ENCODE measurements at regions not wholly inside any gene's neighbourhood (a gene's known extent, or its start where the extent isn't known, plus 50 kb on each side); places are given as distances from the start of the nearest gene placed in this dataset.

DNA sequence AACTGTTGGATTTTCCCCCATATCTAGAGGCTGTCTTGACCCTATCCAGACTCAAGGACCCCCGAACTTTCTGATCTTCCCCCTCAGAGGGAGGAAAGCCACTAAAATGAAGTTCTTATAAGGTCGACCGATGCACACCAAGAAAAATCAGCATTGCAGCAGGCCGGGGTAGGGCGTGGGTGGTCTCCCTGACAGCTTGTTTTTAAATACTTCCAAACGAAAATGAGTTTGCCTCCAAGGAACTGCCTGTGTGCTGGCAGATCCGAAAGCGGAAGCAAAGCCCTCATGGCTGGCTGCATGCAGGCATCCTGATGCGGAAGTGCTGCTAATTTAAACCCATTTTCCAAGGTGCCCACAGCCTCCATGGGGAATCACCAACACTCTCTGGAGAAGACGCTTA lies 374.3 kb upstream of the XYLT1 start:
- Mint-ChIP-seq H3K9me3 (no peaks in the 10 kb centered on the region), H3K36me3 (ENCODE audit: low read depth) (no peaks in the 10 kb centered on the region), H3K27ac (no peak overlapping the region), H3K27me3 (no peaks in the 10 kb centered on the region), H3K4me3 (no peak overlapping the region), H3K4me1 (ENCODE audit: low read depth) (no peaks in the 10 kb centered on the region)
- intact Hi-C loops (cut with micrococcal nuclease), result no loop called here

DNA sequence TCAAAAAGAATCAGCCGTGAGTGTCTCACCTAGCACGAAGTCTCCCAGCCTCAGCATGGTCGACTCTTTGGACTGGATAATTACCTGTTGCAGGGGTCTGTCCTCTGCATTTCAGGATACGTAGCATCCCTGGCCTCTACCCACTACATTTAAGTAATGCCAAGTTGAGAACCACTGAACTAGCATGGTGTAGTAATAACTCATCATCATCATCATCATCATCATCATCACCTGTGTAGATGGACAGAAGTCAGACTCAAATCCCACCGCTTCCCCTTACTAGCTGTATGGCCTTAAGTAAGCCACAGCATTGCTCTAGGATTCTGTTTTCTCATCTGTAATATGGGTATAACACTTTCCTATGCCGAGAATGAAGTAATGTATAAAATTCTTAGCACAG lies 373.1 kb upstream of the XYLT1 start:
- intact Hi-C loops (cut with micrococcal nuclease), result no loop called here
- no peak overlapping the region for H3K4me3 Mint-ChIP-seq
- no peaks in the 10 kb centered on the region for H3K27me3 Mint-ChIP-seq
- H3K27ac Mint-ChIP-seq, result no peak overlapping the region
- no peaks in the 10 kb centered on the region for H3K36me3 Mint-ChIP-seq (ENCODE audit: low read depth)
- no peaks in the 10 kb centered on the region for H3K4me1 Mint-ChIP-seq (ENCODE audit: low read depth)
- no peaks in the 10 kb centered on the region for H3K9me3 Mint-ChIP-seq

DNA sequence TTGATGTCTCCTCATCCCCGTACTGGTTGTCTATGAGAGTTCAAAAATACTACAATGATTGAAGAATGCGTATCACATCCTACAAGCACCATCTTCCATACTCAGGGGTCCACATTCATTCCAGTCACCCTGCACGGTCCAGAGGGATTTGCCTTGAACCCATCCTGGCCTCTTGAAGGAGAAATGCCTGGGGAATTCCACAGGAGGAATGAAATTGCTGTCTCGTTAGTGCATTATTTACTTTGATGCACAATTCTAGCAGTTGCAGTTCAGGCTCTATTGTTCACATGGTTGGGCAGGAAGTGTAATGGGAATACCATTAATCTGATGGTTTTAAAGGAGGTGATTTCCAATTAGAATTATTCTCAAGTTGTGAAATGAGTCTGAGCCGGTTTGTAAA lies 369.1 kb upstream of the XYLT1 start:
- no peaks in the 10 kb centered on the region for H3K4me1 Mint-ChIP-seq (ENCODE audit: low read depth)
- H3K9me3 Mint-ChIP-seq, result no peaks in the 10 kb centered on the region
- H3K4me3 Mint-ChIP-seq, result no peak overlapping the region
- no peaks in the 10 kb centered on the region for H3K36me3 Mint-ChIP-seq (ENCODE audit: low read depth)
- intact Hi-C loops (cut with micrococcal nuclease), result no loop called here
- no peaks in the 10 kb centered on the region for H3K27me3 Mint-ChIP-seq
- no peak overlapping the region for H3K27ac Mint-ChIP-seq

DNA sequence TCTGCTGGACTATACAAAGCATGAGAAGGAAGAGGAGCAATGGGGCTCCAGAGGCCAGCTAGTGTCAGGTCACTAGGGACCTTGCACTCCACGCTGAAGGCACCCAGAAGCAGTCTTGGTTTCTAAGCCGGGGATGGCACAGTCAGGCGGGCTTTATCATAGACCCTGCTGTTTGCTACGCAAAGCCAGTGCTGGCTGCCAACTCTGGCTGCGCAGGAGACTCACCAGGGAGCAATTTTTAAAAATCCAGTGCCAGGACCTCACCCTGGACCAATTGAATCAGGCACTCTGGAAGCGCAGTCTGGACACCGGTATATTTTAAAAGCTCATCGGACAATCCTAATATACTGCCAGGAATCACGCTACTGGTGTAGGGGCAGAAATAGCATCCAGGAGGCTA lies 368.5 kb upstream of the XYLT1 start:
- H3K36me3 Mint-ChIP-seq (ENCODE audit: low read depth), result no peaks in the 10 kb centered on the region
- intact Hi-C loops (cut with micrococcal nuclease), result no loop called here
- H3K4me3 Mint-ChIP-seq, result no peak overlapping the region

DNA sequence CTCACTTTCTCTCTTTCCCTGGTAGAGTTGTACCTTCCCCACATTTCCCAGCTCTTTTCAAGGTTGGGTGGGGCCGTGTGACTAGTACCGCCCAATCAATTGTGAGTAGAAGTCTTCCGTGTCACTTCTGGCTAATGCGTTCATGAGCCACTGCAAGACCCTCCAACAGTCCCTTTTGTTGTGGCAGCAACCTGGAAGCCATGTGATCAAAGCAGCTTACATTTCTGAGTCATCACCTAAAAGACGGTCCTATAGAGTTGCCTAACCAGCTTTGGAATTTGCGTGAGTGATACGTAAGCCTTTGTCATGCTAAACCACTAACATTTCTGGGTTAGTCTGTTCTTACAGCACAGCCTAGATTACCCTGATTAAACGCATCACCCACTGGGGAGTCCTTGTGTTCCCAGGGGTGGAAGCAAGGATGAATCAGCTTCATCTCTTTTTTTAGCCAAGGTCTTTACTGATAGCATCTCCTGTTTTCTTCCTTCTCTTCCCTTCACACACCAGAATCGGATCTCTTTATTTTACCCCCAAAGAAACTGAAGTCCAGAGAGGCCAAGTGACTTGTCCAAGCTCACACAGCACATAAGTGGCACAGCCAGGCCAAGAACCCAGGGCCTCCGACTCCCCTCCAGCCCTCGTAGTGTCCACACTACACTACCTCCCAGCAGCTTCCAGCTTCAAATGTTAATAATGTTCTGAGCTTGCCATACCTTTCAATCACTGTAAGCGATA lies 366.3 kb upstream of the XYLT1 start:
- Mint-ChIP-seq H3K4me1 (ENCODE audit: low read depth) (no peaks in the 10 kb centered on the region), H3K27me3 (no peaks in the 10 kb centered on the region), H3K27ac (no peak overlapping the region), H3K4me3 (no peak overlapping the region), H3K9me3 (no peaks in the 10 kb centered on the region), H3K36me3 (ENCODE audit: low read depth) (no peaks in the 10 kb centered on the region)
- intact Hi-C loops (cut with micrococcal nuclease), result no loop called here

More for the DNA sequence above, 368.5 kb upstream of the XYLT1 start:
- Mint-ChIP-seq H3K9me3 (no peaks in the 10 kb centered on the region), H3K4me1 (ENCODE audit: low read depth) (no peaks in the 10 kb centered on the region), H3K27me3 (no peaks in the 10 kb centered on the region), H3K27ac (no peak overlapping the region)

DNA sequence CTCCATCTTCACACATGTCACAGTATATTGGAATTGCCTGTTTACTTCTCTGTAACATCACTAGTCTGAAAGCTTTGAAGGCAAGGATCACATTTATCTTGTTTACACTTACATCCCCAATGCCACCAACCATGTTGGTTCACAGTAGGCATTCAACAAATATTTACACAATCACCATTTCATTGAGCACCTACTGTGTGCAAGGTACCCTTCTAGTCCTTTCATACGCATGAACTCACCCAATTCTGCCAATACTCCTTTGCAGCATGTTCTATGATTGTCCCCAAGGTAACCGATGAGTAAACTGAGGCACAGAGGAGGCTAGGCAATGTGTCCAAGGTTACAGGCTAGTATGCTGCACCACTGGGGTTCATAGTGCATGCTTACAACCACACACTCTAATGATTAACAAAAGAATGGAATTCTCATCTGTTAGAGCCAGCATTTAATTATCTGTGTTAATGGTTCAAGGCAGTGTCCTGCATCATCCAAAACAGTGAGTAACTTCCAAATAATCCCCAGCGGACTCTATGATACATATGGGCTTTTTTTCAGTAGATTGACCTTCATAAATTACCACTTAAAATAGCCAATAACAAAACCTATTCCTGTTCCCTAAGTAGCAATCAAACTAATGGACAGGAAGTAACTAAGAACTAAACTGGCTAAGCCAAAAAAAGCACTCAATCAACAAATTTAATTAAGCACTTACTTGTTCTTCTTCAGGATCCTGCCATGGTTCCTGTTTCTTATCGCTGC lies 364.5 kb upstream of the XYLT1 start:
- no peak overlapping the region for H3K4me3 Mint-ChIP-seq
- no peaks in the 10 kb centered on the region for H3K27me3 Mint-ChIP-seq
- H3K9me3 Mint-ChIP-seq, result no peaks in the 10 kb centered on the region
- H3K4me1 Mint-ChIP-seq (ENCODE audit: low read depth), result no peaks in the 10 kb centered on the region
- intact Hi-C loops (cut with micrococcal nuclease), result no loop called here
- no peak overlapping the region for H3K27ac Mint-ChIP-seq
- H3K36me3 Mint-ChIP-seq (ENCODE audit: low read depth), result no peaks in the 10 kb centered on the region

DNA sequence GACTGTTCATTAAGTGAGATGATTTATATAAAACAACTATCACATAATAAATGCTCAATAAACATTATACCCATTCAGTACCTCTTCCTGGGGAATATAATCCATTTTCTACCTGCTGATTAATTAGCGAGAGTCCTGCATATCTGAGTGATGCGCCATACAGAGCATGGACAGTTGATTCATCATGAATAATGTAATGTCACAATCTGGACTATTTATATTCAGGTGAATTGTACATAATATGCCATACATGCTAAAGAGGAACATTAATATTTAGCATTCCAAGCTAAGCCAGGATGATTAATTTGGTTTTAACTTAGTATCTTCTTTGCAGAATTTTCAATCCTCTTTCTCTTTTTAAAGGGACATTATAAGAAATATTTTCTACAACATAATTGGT lies 362.0 kb upstream of the XYLT1 start:
- Mint-ChIP-seq H3K36me3 (ENCODE audit: low read depth) (no peaks in the 10 kb centered on the region), H3K27ac (no peak overlapping the region), H3K4me3 (no peak overlapping the region), H3K9me3 (no peaks in the 10 kb centered on the region), H3K27me3 (no peaks in the 10 kb centered on the region), H3K4me1 (ENCODE audit: low read depth) (no peaks in the 10 kb centered on the region)
- intact Hi-C loops (cut with micrococcal nuclease), result no loop called here

DNA sequence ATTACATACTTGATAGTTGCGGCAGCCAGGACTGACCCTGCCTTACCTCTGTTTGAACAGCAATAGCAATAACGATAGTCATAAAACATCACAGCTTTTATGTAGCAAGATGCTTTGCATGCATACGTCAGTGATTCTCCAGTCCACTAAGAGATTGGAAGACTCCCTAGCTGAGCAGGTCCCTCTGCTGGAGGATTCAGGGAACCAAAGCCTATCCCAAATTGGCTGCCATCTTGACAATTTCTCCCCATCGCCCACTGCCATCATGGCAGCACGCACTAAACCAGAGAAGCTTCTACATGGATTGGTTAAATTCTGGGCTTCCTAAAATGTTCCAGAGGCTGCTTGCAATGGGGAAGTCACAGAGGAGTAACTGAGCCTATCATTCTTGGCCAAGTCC lies 360.6 kb upstream of the XYLT1 start:
- H3K36me3 Mint-ChIP-seq (ENCODE audit: low read depth), result no peaks in the 10 kb centered on the region
- no peak overlapping the region for H3K27ac Mint-ChIP-seq
- no peaks in the 10 kb centered on the region for H3K27me3 Mint-ChIP-seq
- no peaks in the 10 kb centered on the region for H3K9me3 Mint-ChIP-seq
- H3K4me3 Mint-ChIP-seq, result no peak overlapping the region
- intact Hi-C loops (cut with micrococcal nuclease), result no loop called here
- H3K4me1 Mint-ChIP-seq (ENCODE audit: low read depth), result no peaks in the 10 kb centered on the region

DNA sequence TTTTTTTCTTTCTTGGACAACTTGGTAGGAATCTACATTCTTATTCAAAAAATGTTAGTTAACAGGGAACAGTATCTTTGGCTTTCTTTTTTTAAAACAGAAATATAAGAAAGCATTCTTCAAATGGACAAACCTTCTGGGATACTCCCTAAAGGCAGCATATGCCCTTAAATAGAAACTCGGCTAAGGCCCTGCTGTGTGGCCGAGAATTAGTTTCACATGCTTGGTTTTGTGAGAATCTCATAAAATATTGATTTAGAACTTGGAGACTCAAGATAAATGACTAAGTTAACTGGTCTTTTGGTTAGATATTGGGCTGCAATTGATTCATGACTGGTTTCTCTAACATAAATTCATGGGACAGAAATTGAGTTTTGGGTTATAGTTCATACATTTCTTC lies 359.9 kb upstream of the XYLT1 start:
- intact Hi-C loops (cut with micrococcal nuclease), result no loop called here
- no peaks in the 10 kb centered on the region for H3K36me3 Mint-ChIP-seq (ENCODE audit: low read depth)

DNA sequence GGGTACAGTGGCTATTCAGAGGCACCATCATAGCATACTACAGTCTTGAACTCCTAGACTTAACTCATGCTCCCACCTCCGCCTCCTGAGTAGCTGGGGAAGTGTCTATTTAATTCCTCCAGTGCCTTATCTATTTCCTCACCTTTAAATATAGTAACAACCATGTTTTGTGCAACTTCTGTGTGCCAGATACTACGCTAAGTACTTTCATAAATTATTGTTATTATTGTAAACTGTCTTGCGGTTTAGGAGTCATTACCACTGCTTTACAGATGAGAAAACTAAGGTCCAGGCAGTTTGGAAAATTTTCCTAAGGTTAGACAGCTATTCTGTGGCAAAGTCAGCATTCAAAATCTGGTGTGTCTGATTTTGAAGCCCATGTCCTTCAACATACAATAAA lies 359.1 kb upstream of the XYLT1 start:
- intact Hi-C loops (cut with micrococcal nuclease), result no loop called here
- H3K27me3 Mint-ChIP-seq, result no peaks in the 10 kb centered on the region
- H3K27ac Mint-ChIP-seq, result no peak overlapping the region
- no peak overlapping the region for H3K4me3 Mint-ChIP-seq
- H3K36me3 Mint-ChIP-seq (ENCODE audit: low read depth), result no peaks in the 10 kb centered on the region
- no peaks in the 10 kb centered on the region for H3K4me1 Mint-ChIP-seq (ENCODE audit: low read depth)
- no peaks in the 10 kb centered on the region for H3K9me3 Mint-ChIP-seq

More for the DNA sequence above, 359.9 kb upstream of the XYLT1 start:
- Mint-ChIP-seq H3K27me3 (no peaks in the 10 kb centered on the region), H3K27ac (no peak overlapping the region), H3K4me3 (no peak overlapping the region), H3K4me1 (ENCODE audit: low read depth) (no peaks in the 10 kb centered on the region), H3K9me3 (no peaks in the 10 kb centered on the region)

DNA sequence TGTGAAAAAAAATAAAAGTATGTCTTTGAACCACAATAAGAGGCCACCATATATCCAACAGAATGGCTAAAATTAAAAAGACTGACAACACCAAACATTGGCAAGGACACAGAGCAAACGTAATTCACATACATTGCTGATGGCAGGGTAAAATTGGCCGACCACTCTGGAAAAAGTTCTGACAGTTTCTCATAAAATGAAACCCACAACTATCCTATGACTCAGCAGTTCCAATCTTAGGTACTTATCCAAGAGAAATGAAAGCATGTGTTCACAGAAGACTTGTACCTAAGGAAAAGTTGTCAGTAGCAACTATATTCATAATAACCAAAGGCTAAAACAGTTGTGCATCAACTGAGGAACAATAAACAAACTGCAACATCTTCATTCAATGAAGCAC lies 357.3 kb upstream of the XYLT1 start:
- Mint-ChIP-seq H3K27ac (no peak overlapping the region), H3K27me3 (no peaks in the 10 kb centered on the region), H3K36me3 (ENCODE audit: low read depth) (no peaks in the 10 kb centered on the region), H3K9me3 (no peaks in the 10 kb centered on the region), H3K4me3 (no peak overlapping the region), H3K4me1 (ENCODE audit: low read depth) (no peaks in the 10 kb centered on the region)
- intact Hi-C loops (cut with micrococcal nuclease), result no loop called here

DNA sequence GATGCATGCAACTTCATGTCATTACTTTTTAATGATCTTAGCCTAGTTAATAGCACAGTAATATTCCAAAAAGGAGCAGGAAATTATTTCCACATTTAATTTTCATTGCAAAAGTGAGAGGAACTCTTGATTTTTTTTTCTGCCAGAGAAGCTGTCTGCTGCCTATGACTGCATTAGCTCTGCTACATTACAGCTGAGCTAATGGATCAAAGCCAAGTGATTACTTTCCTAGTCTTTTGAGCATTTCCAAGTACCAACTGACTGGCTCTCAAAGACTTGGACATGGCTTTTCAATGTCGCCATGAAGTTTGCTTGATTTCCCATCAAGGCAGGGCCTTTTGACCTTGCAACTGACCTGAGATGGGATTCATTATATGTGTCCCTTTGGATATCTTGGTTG lies 356.6 kb upstream of the XYLT1 start:
- Mint-ChIP-seq H3K27ac (no peak overlapping the region), H3K27me3 (no peaks in the 10 kb centered on the region), H3K4me3 (no peak overlapping the region), H3K36me3 (ENCODE audit: low read depth) (no peaks in the 10 kb centered on the region), H3K9me3 (no peaks in the 10 kb centered on the region), H3K4me1 (ENCODE audit: low read depth) (no peaks in the 10 kb centered on the region)
- intact Hi-C loops (cut with micrococcal nuclease), result no loop called here

DNA sequence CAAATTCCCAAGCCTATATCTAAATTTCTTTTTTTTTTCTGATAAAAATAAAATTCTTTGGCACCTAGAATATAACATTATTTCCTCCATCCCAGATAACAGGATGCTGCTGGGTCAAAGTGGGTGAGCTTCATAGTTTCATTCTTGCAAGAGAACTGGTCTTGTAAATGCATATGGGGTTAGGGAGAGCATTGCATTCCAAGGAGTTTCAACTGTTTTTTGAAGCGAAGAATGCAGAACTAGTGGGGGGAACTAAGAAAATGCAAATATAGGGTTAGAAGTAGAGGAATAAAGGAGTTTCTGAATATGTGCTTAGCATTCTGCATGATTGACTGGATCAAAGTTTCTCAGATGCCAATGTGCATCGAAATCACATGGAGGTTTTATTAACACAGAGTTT lies 347.2 kb upstream of the XYLT1 start:
- Mint-ChIP-seq H3K27me3 (no peaks in the 10 kb centered on the region), H3K4me1 (ENCODE audit: low read depth) (no peaks in the 10 kb centered on the region), H3K36me3 (ENCODE audit: low read depth) (no peaks in the 10 kb centered on the region), H3K9me3 (peaks cover 38% of the 10 kb centered on the region), H3K4me3 (no peak overlapping the region), H3K27ac (no peak overlapping the region)
- intact Hi-C loops (cut with micrococcal nuclease), result no loop called here

DNA sequence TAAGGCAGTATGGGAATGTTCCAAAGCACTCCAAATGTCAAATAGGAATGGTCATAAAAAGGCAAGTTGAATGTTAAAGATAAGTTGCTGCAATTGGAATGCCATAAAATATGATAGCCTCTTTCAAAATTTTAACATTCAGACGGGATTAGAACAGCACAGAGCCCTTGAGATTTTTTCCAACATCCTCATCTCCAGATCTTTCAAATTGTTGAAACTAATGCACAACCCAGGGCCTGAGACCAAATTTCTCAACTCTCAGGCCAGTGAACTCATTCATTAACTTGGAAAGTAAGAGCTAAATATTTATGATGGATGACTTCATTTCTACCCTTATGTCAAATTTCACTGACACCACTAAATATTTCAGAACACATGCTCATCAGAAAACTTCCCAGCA lies 346.5 kb upstream of the XYLT1 start:
- peaks cover 38% of the 10 kb centered on the region for H3K9me3 Mint-ChIP-seq
- intact Hi-C loops (cut with micrococcal nuclease), result no loop called here
- no peaks in the 10 kb centered on the region for H3K36me3 Mint-ChIP-seq (ENCODE audit: low read depth)
- no peaks in the 10 kb centered on the region for H3K27me3 Mint-ChIP-seq
- no peak overlapping the region for H3K27ac Mint-ChIP-seq
- no peaks in the 10 kb centered on the region for H3K4me1 Mint-ChIP-seq (ENCODE audit: low read depth)
- no peak overlapping the region for H3K4me3 Mint-ChIP-seq

DNA sequence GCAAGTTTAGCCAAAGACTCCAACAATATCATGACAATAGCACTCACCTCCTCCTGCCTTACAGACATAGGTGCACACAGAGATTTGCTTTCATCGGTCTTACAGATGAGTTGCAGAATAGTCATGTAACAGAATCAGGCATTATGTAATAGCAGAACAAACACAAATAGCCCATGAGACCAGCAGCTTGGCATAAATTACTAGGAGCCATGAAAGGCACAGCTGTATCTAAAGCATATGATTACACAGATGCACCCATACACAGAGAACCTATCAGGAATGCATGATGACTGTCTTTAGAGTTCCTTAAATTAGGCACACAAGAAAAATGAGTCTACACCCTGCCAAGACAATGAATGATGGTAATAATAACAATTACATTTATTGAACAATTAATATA lies 342.0 kb upstream of the XYLT1 start:
- Mint-ChIP-seq H3K27me3 (no peaks in the 10 kb centered on the region), H3K4me3 (no peak overlapping the region), H3K36me3 (ENCODE audit: low read depth) (no peaks in the 10 kb centered on the region), H3K9me3 (peaks cover 42% of the 10 kb centered on the region), H3K4me1 (ENCODE audit: low read depth) (no peaks in the 10 kb centered on the region), H3K27ac (no peak overlapping the region)
- intact Hi-C loops (cut with micrococcal nuclease), result no loop called here
